Smooth muscle cell (in vitro differentiated cells): ENCODE measurements at regions not wholly inside any gene's neighbourhood (a gene's known extent, or its start where the extent isn't known, plus 50 kb on each side); places are given as distances from the start of the nearest gene placed in this dataset.

Source experiments
- DNase-seq: peaks from one replicate; lab custom pipeline; 2025; ENCODE audit not compliant: unreplicated experiment; lab: John Stamatoyannopoulos, UW
- H2AFZ ChIP-seq: fragments of 200-600 bp; sonication (generic); 2 replicates; pipeline ENCODE4 v1.6.0; 2016; ENCODE audit warnings: antibody characterized with exemption, low read depth, mild to moderate bottlenecking
- H3F3A ChIP-seq: fragments of 200-600 bp; sonication (generic); 2 replicates; pipeline ENCODE4 v1.6.0; 2017; ENCODE audit warnings: antibody characterized with exemption, low read depth
- H3K27ac ChIP-seq: fragments of 200-600 bp; sonication (generic); 2 replicates; pipeline ENCODE4 v1.5.1; 2016; ENCODE audit warnings: low read depth, mild to moderate bottlenecking
- H3K27me3 ChIP-seq: fragments of 200-600 bp; sonication (generic); 2 replicates; pipeline ENCODE4 v1.6.1; 2016; ENCODE audit warnings: low read depth, mild to moderate bottlenecking
- H3K36me3 ChIP-seq: fragments of 200-600 bp; sonication (generic); 2 replicates; pipeline ENCODE4 v1.5.1; 2016; ENCODE audit warnings: low read depth
- H3K4me1 ChIP-seq: fragments of 200-600 bp; sonication (generic); 2 replicates; pipeline ENCODE4 v1.5.1; 2016; ENCODE audit warnings: low read depth
- H3K4me2 ChIP-seq: fragments of 200-600 bp; sonication (generic); 2 replicates; pipeline ENCODE4 v1.6.0; 2016; ENCODE audit warnings: mild to moderate bottlenecking
- H3K4me3 ChIP-seq: fragments of 200-600 bp; sonication (generic); 2 replicates; pipeline ENCODE4 v1.5.1; 2016; ENCODE audit warnings: mild to moderate bottlenecking
- H3K79me2 ChIP-seq: fragments of 200-600 bp; sonication (generic); 2 replicates; pipeline ENCODE4 v1.6.0; 2016; ENCODE audit warnings: low read depth, mild to moderate bottlenecking
- H3K9ac ChIP-seq: fragments of 200-600 bp; sonication (generic); 2 replicates; pipeline ENCODE4 v1.6.0; 2016; ENCODE audit warnings: low read depth
- H3K9me3 ChIP-seq: fragments of 200-600 bp; sonication (generic); replicated peaks from 2 replicates; pipeline ENCODE4 v1.5.1; 2016; ENCODE audit warnings: low read depth
- H4K20me1 ChIP-seq: fragments of 200-600 bp; sonication (generic); 2 replicates; pipeline ENCODE4 v1.6.0; 2016; ENCODE audit warnings: low read depth
- CTCF ChIP-seq: fragments of 200-600 bp; sonication (generic); IDR thresholded peaks from 2 replicates; pipeline ENCODE4 v1.5.1; 2017; ENCODE audit warnings: borderline replicate concordance, mild to moderate bottlenecking, antibody characterized with exemption; ENCODE audit not compliant: insufficient read depth, poor library complexity, severe bottlenecking
- WGBS: methylation state at CpG from one replicate; pipeline ENCODE4 v1.1.7; 2016; ENCODE audit warnings: low lambda C conversion rate; 5-methylcytosine and 5-hydroxymethylcytosine counted together

DNA sequence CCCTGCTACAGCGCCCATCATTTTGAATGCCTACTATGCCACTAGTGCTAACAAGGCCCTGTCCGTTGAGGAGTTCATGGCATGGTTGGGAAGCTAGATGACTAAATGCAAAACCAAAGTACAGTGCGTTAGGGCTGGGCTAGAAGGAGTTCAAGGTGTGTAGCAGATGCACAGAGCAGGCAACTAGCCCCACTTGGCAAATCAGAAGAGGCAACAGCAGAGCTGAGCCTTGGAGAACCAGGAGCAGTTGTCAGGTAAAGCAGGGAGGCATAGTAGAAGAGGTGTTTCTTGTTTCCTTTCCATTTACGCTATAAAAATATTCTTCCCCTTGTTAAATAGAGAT lies 146.6 kb upstream of the CPEB2 start:
- peak overlapping the region; percentile 82 for H3K9ac ChIP-seq
- no peaks in the 10 kb centered on the region for H4K20me1 ChIP-seq
- peak overlapping the region; percentile 73 for H3K4me2 ChIP-seq
- peaks cover 17% of the 10 kb centered on the region for H3F3A ChIP-seq
- DNase-seq: no peak
- H3K4me3 ChIP-seq: no peak overlapping the region
- no peaks in the 10 kb centered on the region for H3K79me2 ChIP-seq
- H3K4me1 ChIP-seq: no peaks in the 10 kb centered on the region
- H3K27me3 ChIP-seq: no peaks in the 10 kb centered on the region
- peak overlapping the region; percentile 98 for H3K27ac ChIP-seq
- H3K9me3 ChIP-seq: no peaks in the 10 kb centered on the region
- TF ChIP-seq CTCF: no peak
- H2AFZ ChIP-seq: no peak overlapping the region
- 74% methylated on average over 4 of the region's 4 CpGs for WGBS
- no peaks in the 10 kb centered on the region for H3K36me3 ChIP-seq

- peak overlapping the region; percentile 82 for H3K9ac ChIP-seq
- no peaks in the 10 kb centered on the region for H3K36me3 ChIP-seq
- H3K79me2 ChIP-seq: no peaks in the 10 kb centered on the region
- peak; percentile 19 for DNase-seq
- no peak overlapping the region for H3K4me3 ChIP-seq
- H3K9me3 ChIP-seq: no peaks in the 10 kb centered on the region
- no peaks in the 10 kb centered on the region for H3K4me1 ChIP-seq
- H3K27ac ChIP-seq: peak overlapping the region; percentile 98
- no peaks in the 10 kb centered on the region for H4K20me1 ChIP-seq
- no peak overlapping the region for H2AFZ ChIP-seq
- H3F3A ChIP-seq: peaks cover 17% of the 10 kb centered on the region
- TF ChIP-seq CTCF: no peak
- H3K4me2 ChIP-seq: peak overlapping the region; percentile 73
- no peaks in the 10 kb centered on the region for H3K27me3 ChIP-seq
- WGBS: 13% methylated on average over 5 of the region's 5 CpGs
These were observed 146.0 kb upstream of the CPEB2 start for GRCh38 chr4:14856062-14856933.

- no peak for TF ChIP-seq CTCF
- Histone ChIP-seq H3K4me3 (no peak overlapping the region), H3K27me3 (no peaks in the 10 kb centered on the region), H3K9me3 (no peaks in the 10 kb centered on the region), H3K9ac (peak overlapping the region; percentile 70), H3K4me2 (peak overlapping the region; percentile 35), H4K20me1 (no peaks in the 10 kb centered on the region), H3K4me1 (no peaks in the 10 kb centered on the region), H2AFZ (no peak overlapping the region), H3F3A (peaks cover 17% of the 10 kb centered on the region), H3K27ac (peak overlapping the region; percentile 98), H3K36me3 (no peaks in the 10 kb centered on the region), H3K79me2 (no peaks in the 10 kb centered on the region)
- WGBS: 89% methylated on average over 5 of the region's 5 CpGs
- no peak for DNase-seq
These were observed 145.4 kb upstream of the CPEB2 start for GRCh38 chr4:14856934-14857235.

GRCh38 chr4:14857475-14857874 lies 144.8 kb upstream of the CPEB2 start:
- no peaks in the 10 kb centered on the region for H3K36me3 ChIP-seq
- H4K20me1 ChIP-seq: no peaks in the 10 kb centered on the region
- WGBS: 93% methylated on average over 3 of the region's 3 CpGs

More at GRCh38 chr4:14857475-14857874, 144.8 kb upstream of the CPEB2 start:
- Histone ChIP-seq H3F3A (peaks cover 17% of the 10 kb centered on the region), H3K9me3 (no peaks in the 10 kb centered on the region), H3K4me2 (no peak overlapping the region), H3K27me3 (no peaks in the 10 kb centered on the region), H3K27ac (peak overlapping the region; percentile 98), H3K9ac (peak overlapping the region; percentile 70), H3K4me1 (no peaks in the 10 kb centered on the region), H3K79me2 (no peaks in the 10 kb centered on the region), H3K4me3 (no peak overlapping the region), H2AFZ (no peak overlapping the region)
- no peak for TF ChIP-seq CTCF
- no peak for DNase-seq
